ENCODE measurements at regions not wholly inside any gene's neighbourhood (a gene's known extent, or its start where the extent isn't known, plus 50 kb on each side); places are given as distances from the start of the nearest gene placed in this dataset.

- TF ChIP-seq, protein P1, sequence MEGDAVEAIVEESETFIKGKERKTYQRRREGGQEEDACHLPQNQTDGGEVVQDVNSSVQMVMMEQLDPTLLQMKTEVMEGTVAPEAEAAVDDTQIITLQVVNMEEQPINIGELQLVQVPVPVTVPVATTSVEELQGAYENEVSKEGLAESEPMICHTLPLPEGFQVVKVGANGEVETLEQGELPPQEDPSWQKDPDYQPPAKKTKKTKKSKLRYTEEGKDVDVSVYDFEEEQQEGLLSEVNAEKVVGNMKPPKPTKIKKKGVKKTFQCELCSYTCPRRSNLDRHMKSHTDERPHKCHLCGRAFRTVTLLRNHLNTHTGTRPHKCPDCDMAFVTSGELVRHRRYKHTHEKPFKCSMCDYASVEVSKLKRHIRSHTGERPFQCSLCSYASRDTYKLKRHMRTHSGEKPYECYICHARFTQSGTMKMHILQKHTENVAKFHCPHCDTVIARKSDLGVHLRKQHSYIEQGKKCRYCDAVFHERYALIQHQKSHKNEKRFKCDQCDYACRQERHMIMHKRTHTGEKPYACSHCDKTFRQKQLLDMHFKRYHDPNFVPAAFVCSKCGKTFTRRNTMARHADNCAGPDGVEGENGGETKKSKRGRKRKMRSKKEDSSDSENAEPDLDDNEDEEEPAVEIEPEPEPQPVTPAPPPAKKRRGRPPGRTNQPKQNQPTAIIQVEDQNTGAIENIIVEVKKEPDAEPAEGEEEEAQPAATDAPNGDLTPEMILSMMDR (IDR thresholded peaks at IDR 0.05) = no peak
These were observed 69.2 kb downstream of the KCNF1 start for GRCh38 chr2:10980886-10981425.

DNA sequence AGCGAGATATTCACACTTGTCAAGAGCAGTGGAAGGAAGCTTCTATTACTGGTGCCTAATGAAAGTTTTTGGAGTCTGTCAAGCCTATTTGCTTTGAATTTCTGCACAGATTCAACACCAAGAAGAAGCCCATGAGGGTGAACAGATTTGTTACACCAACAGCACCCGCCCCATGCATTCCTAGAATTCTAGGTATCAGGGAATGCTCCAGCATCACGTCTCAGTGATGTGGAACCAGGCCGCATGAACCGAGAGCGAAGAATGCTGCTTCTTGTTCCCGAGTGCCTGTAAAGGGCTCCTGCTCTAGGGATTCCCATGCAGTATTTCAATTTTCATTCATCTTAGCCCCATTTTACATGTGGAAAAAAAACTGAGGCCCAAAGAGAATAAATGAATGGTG, 69.7 kb downstream of the KCNF1 start:
- TF ChIP-seq, protein P1 (IDR thresholded peaks at IDR 0.05) = no peak

DNA sequence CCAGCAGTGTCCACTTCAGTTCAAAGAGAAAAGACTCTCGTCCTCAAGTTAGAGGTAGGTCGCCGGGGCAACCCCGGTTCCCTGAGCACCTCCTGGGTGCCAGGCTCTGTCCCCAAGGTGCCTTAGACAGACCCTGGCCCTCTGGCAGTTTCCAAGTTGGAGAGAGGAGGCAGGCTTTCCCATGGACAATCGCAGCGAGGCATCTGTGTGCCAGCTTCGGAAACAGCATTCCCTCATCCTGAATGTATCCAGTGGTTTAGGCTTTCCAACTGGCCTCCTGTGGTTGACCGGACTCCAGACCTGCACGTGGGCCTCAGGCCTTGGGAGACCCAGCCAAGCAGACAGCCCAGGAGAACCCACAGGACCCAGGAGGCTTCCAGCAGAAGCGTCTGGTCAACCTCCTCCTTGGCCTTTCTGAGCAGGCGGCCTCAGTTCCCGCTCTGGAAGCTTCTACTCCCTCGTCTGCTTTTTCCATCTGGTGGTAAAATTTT, 70.3 kb downstream of the KCNF1 start:
- TF ChIP-seq, protein P1 (IDR thresholded peaks at IDR 0.05) = no peak

DNA sequence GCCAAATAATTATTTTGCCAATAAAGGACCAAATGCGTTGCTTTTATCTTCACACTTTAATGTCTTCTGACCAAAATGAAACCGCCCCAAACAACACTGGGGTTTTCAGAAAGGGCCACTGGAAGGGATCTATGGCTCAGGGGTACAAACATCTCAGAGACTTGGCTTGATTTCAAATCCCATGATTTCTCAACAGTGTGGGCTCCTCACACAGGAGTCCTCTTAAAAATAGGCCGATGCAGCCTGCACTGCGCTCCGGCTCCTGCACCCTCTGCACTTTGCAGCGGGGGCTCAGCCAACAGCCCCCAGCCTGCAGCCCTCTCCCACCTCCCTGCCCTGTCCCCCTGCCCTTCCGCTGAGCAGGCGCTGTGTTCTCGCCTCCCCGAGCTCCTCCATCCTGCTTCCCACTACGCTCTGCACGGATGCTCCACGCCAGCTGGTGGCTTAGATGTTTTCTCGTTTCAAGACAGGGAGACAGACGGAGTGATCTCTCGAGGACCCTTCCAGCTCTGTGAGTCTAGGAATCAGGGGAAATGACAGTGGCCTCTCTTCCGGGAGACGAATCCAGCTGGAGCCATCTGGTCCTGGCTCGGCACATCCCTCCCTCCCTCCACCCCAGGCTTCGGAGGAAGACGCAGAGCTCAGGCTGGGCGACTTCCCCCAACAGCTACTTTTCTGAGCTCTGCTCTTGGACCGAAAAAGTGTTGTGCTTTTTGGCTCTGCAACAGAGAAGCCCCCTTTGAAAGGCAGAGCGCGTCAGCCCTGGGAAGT, 71.4 kb downstream of the KCNF1 start:
- TF ChIP-seq, protein P1 (IDR thresholded peaks at IDR 0.05) = no peak

- TF ChIP-seq, protein P1 (IDR thresholded peaks at IDR 0.05) = no peak
These were observed 72.0 kb downstream of the KCNF1 start for GRCh38 chr2:10983711-10984110.

GRCh38 chr2:10984418-10985135, 72.8 kb downstream of the KCNF1 start:
- TF ChIP-seq, protein P1 (IDR thresholded peaks at IDR 0.05) = no peak

DNA sequence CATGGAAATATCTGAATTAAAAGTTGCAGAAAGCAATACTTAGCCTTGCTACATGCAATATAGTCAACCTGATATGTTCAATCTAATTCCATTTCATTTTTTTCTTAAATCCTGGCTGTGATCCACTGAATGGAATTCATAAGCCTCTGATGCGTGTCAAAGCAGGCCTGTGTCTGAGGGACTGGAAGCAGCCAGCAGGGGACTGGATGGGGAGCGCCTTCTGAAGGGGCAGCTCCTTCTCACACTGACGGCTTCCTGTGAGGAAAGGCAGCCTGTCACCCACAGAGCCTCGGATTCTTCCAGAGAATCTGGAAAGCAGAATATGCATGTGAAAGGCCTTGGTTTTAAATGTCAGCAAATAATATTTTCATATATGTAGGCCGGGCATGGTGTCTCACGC, 73.5 kb downstream of the KCNF1 start:
- TF ChIP-seq, protein P1 (IDR thresholded peaks at IDR 0.05) = no peak
